Osteoblast (primary cell): ENCODE measurements at regions not wholly inside any gene's neighbourhood (a gene's known extent, or its start where the extent isn't known, plus 50 kb on each side); places are given as distances from the start of the nearest gene placed in this dataset.

Experiments
- DNase-seq: peaks from one replicate; pipeline ENCODE4 v3.0.0; 2011; ENCODE audit warnings: low spot score, mixed read lengths; ENCODE audit not compliant: insufficient read length; ENCODE audit errors: missing footprints
- H2AFZ ChIP-seq: 2 replicates; pipeline ENCODE4 v1.6.0; 2011; ENCODE audit warnings: mild to moderate bottlenecking, low read length
- H3K27ac ChIP-seq: 2 replicates; pipeline ENCODE4 v1.5.1; 2011; ENCODE audit warnings: mild to moderate bottlenecking, low read depth, low read length, moderate library complexity
- H3K27me3 ChIP-seq: 2 replicates; pipeline ENCODE4 v1.6.0; 2012; ENCODE audit warnings: mild to moderate bottlenecking, control low read depth, inconsistent platforms, low read length, moderate library complexity; ENCODE audit not compliant: insufficient read depth
- H3K36me3 ChIP-seq: 2 replicates; pipeline ENCODE4 v1.5.1; 2011; ENCODE audit warnings: mild to moderate bottlenecking, low read length, control low read depth, moderate library complexity; ENCODE audit not compliant: insufficient read depth
- H3K4me1 ChIP-seq: 2 replicates; pipeline ENCODE4 v1.5.1; 2011; ENCODE audit warnings: mild to moderate bottlenecking, low read length, control low read depth, moderate library complexity; ENCODE audit not compliant: insufficient read depth
- H3K4me2 ChIP-seq: 2 replicates; pipeline ENCODE4 v1.6.0; 2011; ENCODE audit warnings: mild to moderate bottlenecking, low read length; ENCODE audit not compliant: insufficient read depth
- H3K4me3 ChIP-seq: fragments of 200-600 bp; sonication (generic); 3 replicates; pipeline ENCODE4 v1.5.1; 2012; ENCODE audit warnings: mild to moderate bottlenecking, low read length, inconsistent platforms; ENCODE audit not compliant: insufficient read depth
- H3K79me2 ChIP-seq: 2 replicates; pipeline ENCODE4 v1.6.0; 2012; ENCODE audit warnings: mild to moderate bottlenecking, low read length, control low read depth, inconsistent platforms; ENCODE audit not compliant: insufficient read depth
- H3K9me3 ChIP-seq: 2 replicates; pipeline ENCODE4 v1.5.1; 2011; ENCODE audit warnings: low read depth, low read length, control low read depth
- H4K20me1 ChIP-seq: 2 replicates; pipeline ENCODE4 v1.6.0; 2012; ENCODE audit warnings: mild to moderate bottlenecking, low read length, control low read depth; ENCODE audit not compliant: insufficient read depth
- CTCF ChIP-seq: IDR thresholded peaks from 2 replicates; pipeline ENCODE4 v1.5.1; 2011; ENCODE audit warnings: mild to moderate bottlenecking, low read depth, low read length, moderate library complexity; ENCODE audit errors: extremely low read depth

DNA sequence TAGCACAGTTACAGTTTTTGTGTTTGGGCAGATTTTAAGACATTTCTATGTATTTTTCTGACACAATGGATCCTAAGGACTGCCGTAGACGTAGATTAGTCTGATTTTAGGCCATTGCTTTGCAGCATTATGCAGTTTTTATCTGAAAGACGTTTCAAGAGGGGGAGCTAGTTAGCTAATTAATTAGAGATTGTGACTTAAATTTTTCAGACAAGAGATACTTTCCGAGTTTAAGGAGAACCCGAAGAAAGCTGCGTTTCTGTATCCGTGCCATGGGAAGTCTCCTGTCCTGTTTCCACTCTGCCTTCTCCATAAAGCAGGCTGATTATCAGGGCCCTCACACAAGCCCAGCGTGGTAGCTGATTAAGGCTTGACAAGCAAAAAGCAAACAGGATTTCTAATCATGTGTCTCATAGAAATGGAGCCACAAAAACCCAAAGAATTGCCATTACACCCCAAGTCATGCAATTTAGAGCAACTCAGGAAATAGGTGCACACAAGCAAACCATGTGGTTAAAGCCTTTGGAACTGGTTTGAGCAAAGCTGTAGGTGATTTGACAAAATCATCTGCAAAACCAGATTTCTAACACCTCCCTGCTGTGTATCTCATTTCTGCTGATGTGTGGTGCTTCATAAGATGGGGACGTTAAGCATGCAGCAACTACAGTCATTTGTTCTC, 808.1 kb downstream of the RNF144A start:
- no peaks in the 10 kb centered on the region for H3K27me3 ChIP-seq
- H3K79me2 ChIP-seq = no peaks in the 10 kb centered on the region
- H3K9me3 ChIP-seq = no peaks in the 10 kb centered on the region
- H2AFZ ChIP-seq = no peak overlapping the region
- no peaks in the 10 kb centered on the region for H3K36me3 ChIP-seq
- H3K4me2 ChIP-seq = no peak overlapping the region
- H3K27ac ChIP-seq = no peak overlapping the region
- no peaks in the 10 kb centered on the region for H3K4me1 ChIP-seq
- no peak overlapping the region for H3K4me3 ChIP-seq
- DNase-seq = no peak
- H4K20me1 ChIP-seq = no peaks in the 10 kb centered on the region
- TF ChIP-seq CTCF = no peak

- Histone ChIP-seq H3K36me3 (no peaks in the 10 kb centered on the region), H3K4me3 (no peak overlapping the region), H2AFZ (no peak overlapping the region), H3K79me2 (no peaks in the 10 kb centered on the region), H3K4me1 (peaks cover 3% of the 10 kb centered on the region), H4K20me1 (no peaks in the 10 kb centered on the region), H3K9me3 (no peaks in the 10 kb centered on the region), H3K27me3 (no peaks in the 10 kb centered on the region), H3K4me2 (no peak overlapping the region), H3K27ac (no peak overlapping the region)
- DNase-seq = no peak
- TF ChIP-seq CTCF = no peak
These were observed 808.6 kb downstream of the RNF144A start for GRCh38 chr2:7725850-7726242.

DNA sequence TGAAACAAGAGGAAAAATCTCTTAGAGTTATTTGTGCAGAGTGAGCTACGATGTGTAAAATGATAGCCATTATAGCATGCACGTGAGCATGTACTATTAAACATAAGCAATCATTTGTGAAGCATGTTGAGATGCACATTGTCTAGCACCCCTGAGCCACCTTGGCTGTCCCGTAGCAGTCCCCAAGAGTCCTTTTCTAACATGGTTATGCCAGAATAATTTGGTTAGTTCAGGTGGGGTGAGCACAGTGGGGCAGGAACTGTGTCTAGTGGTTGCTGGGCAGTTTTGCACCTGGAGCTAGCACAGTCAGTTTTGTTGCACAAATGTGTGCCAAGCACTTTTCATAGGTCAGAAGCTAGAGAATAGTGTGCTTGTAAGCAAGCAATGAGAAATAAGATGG, 809.8 kb downstream of the RNF144A start:
- no peak overlapping the region for H3K4me2 ChIP-seq
- no peak overlapping the region for H3K4me3 ChIP-seq
- no peak for TF ChIP-seq CTCF
- H3K4me1 ChIP-seq = peaks cover 4% of the 10 kb centered on the region
- DNase-seq = no peak
- no peaks in the 10 kb centered on the region for H3K9me3 ChIP-seq
- no peaks in the 10 kb centered on the region for H3K27me3 ChIP-seq
- no peak overlapping the region for H2AFZ ChIP-seq
- no peaks in the 10 kb centered on the region for H3K36me3 ChIP-seq
- H3K79me2 ChIP-seq = no peaks in the 10 kb centered on the region
- no peak overlapping the region for H3K27ac ChIP-seq
- H4K20me1 ChIP-seq = no peaks in the 10 kb centered on the region

DNA sequence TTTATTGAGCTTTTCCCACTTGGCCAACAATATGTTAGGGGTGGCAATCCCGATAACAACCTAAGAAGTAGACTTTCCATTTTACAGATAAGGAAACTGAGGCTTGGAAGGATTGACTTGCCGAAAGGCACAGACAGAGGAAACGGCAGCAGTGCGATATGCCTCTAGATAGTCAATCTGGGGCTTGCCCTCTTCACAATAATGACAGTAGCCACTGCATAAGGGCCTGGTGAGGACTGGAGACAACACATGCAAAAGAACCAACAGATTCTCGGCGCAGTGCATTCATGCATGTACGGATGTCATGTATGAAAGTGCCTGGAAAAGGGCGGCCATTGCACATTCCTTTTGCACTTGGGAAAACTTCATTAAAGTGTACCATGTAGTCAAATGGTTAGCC, 811.2 kb downstream of the RNF144A start:
- no peaks in the 10 kb centered on the region for H3K27me3 ChIP-seq
- no peak overlapping the region for H2AFZ ChIP-seq
- H3K27ac ChIP-seq = no peak overlapping the region
- no peaks in the 10 kb centered on the region for H3K36me3 ChIP-seq
- DNase-seq = no peak
- no peak overlapping the region for H3K4me3 ChIP-seq
- peaks cover 4% of the 10 kb centered on the region for H3K4me1 ChIP-seq
- no peaks in the 10 kb centered on the region for H4K20me1 ChIP-seq
- TF ChIP-seq CTCF = no peak
- H3K79me2 ChIP-seq = no peaks in the 10 kb centered on the region
- H3K4me2 ChIP-seq = no peak overlapping the region
- H3K9me3 ChIP-seq = no peaks in the 10 kb centered on the region
